NCI-H82 (cell line): ENCODE measurements at regions not wholly inside any gene's neighbourhood (a gene's known extent, or its start where the extent isn't known, plus 50 kb on each side); places are given as distances from the start of the nearest gene placed in this dataset.

ENCODE experiments used
- DNase-seq: peaks from one replicate; lab custom pipeline; 2025; lab: John Stamatoyannopoulos, UW

- no peak for DNase-seq
Measured at GRCh38 chr20:6228302-6228843, 105.5 kb upstream of the FERMT1 start.

GRCh38 chr20:6213311-6213710 is 90.5 kb upstream of the FERMT1 start:
- no peak for DNase-seq

- peak; percentile 8 for DNase-seq
Measured at GRCh38 chr20:6212903-6213302, 90.1 kb upstream of the FERMT1 start.

- DNase-seq = no peak
Measured at GRCh38 chr20:6209093-6209492, 86.3 kb upstream of the FERMT1 start.

GRCh38 chr20:6200092-6200491 is 77.3 kb upstream of the FERMT1 start:
- no peak for DNase-seq

GRCh38 chr20:6185268-6185667 is 62.4 kb upstream of the FERMT1 start:
- no peak for DNase-seq

- DNase-seq = no peak
Measured at GRCh38 chr20:6184086-6184485, 61.3 kb upstream of the FERMT1 start.

- DNase-seq = no peak
Measured at GRCh38 chr20:6180531-6180930, 57.7 kb upstream of the FERMT1 start.

GRCh38 chr20:6178537-6178936 is 55.7 kb upstream of the FERMT1 start:
- peak; percentile 53 for DNase-seq

- no peak for DNase-seq
Measured at GRCh38 chr20:6173481-6173880, 50.7 kb upstream of the FERMT1 start.
